H1 (cell line): ENCODE measurements at regions not wholly inside any gene's neighbourhood (a gene's known extent, or its start where the extent isn't known, plus 50 kb on each side); places are given as distances from the start of the nearest gene placed in this dataset.

ENCODE experiments used
- CTCF ChIA-PET: fragments of 300-600 bp; sonication (Branson Sonifier 250); formaldehyde crosslinking; loops from one replicate; lab custom pipeline; 2021; ENCODE audit not compliant: partially characterized antibody; lab: Charles Lee
- POLR2A ChIA-PET: fragments of 300-600 bp; sonication (Branson Sonifier 250); formaldehyde crosslinking; loops from one replicate; lab custom pipeline; 2021; ENCODE audit warnings: inconsistent platforms; ENCODE audit not compliant: partially characterized antibody; lab: Charles Lee
- DNase-seq, 2 experiments: peaks; one replicate each; pipeline versions ENCODE4 v3.0.0 to v3.0.0-alpha.2; 2010 to 2022; ENCODE audit warnings: low spot score in 2 of 2, low read depth in 1 of 2, mixed read lengths in 1 of 2
- FAIRE-seq: peaks from 2 replicates; lab custom pipeline; 2011; peaks lifted over from hg19 to GRCh38; lab: Jason Lieb, UNC
- H2AFZ ChIP-seq: 2 replicates; pipeline ENCODE4 v1.8.1; 2012; ENCODE audit warnings: low read length, inconsistent platforms
- H2AK5ac ChIP-seq: 2 replicates; pipeline ENCODE4 v1.6.1; 2013; ENCODE audit warnings: low read depth, low read length
- H2BK120ac ChIP-seq: replicated peaks from 2 replicates; pipeline ENCODE3; 2013; ENCODE audit warnings: low read depth, low read length, inconsistent platforms
- H2BK12ac ChIP-seq: 2 replicates; pipeline ENCODE4 v1.6.1; 2013; ENCODE audit warnings: low read depth, low read length
- H2BK15ac ChIP-seq: 2 replicates; pipeline ENCODE4 v1.6.1; 2013; ENCODE audit warnings: low read length
- H2BK20ac ChIP-seq: 2 replicates; pipeline ENCODE4 v1.6.1; 2013; ENCODE audit warnings: low read length
- H2BK5ac ChIP-seq: 2 replicates; pipeline ENCODE4 v1.6.1; 2013; ENCODE audit warnings: low read depth, low read length
- H3K14ac ChIP-seq: 2 replicates; pipeline ENCODE4 v1.6.1; 2013; ENCODE audit warnings: inconsistent platforms; ENCODE audit not compliant: insufficient read length
- H3K18ac ChIP-seq: 2 replicates; pipeline ENCODE4 v1.6.1; 2013; ENCODE audit warnings: low read length; ENCODE audit errors: extremely low read depth
- H3K23ac ChIP-seq: 2 replicates; pipeline ENCODE4 v1.6.1; 2013; ENCODE audit warnings: inconsistent platforms; ENCODE audit not compliant: insufficient read length
- H3K23me2 ChIP-seq: 2 replicates; pipeline ENCODE4 v1.6.1; 2013; ENCODE audit warnings: low read depth, low read length
- H3K27ac ChIP-seq: 2 replicates; pipeline ENCODE4 v1.6.1; 2011; ENCODE audit warnings: low read depth, low read length, inconsistent platforms
- H3K27me3 ChIP-seq, 4 experiments: replicated peaks in 1 of 4; 1 replicate in 1 of 4; 2 replicates in 3 of 4; pipeline versions ENCODE4 v1.6.1 to v1.8.1; 2011 to 2013; ENCODE audit warnings: low read length in 3 of 4, mild to moderate bottlenecking in 3 of 4, inconsistent platforms in 2 of 4, mixed read lengths in 2 of 4, moderate library complexity in 1 of 4; ENCODE audit not compliant: control insufficient read depth in 3 of 4, insufficient read depth in 3 of 4; ENCODE audit errors: extremely low read depth in 1 of 4
- H3K36me3 ChIP-seq, 4 experiments: 2 replicates each; pipeline versions ENCODE4 v1.6.1 to v1.8.1; 2011 to 2013; ENCODE audit warnings: mild to moderate bottlenecking in 4 of 4, low read length in 3 of 4, moderate library complexity in 2 of 4, control low read depth in 1 of 4, inconsistent platforms in 1 of 4; ENCODE audit not compliant: insufficient read depth in 4 of 4, control insufficient read depth in 2 of 4
- H3K4ac ChIP-seq: replicated peaks from 2 replicates; pipeline ENCODE3; 2013; ENCODE audit warnings: low read length, low read depth, mixed read lengths, inconsistent platforms; ENCODE audit not compliant: insufficient read length
- H3K4me1 ChIP-seq, 4 experiments: replicated peaks in 1 of 4; 1 replicate in 1 of 4; 2 replicates in 3 of 4; pipeline versions ENCODE4 v1.6.1 to v1.8.1; 2011 to 2013; ENCODE audit warnings: low read length in 3 of 4, inconsistent platforms in 2 of 4, mixed read lengths in 1 of 4; ENCODE audit not compliant: insufficient read depth in 4 of 4, control insufficient read depth in 3 of 4
- H3K4me2 ChIP-seq, 2 experiments: 2 replicates each; pipeline versions ENCODE4 v1.6.1 to v1.8.1; 2011 to 2013; ENCODE audit warnings: low read depth in 2 of 2, low read length in 2 of 2, control low read depth in 1 of 2, inconsistent platforms in 1 of 2, mild to moderate bottlenecking in 1 of 2; ENCODE audit not compliant: insufficient read depth in 1 of 2
- H3K4me3 ChIP-seq, 4 experiments: fragments of 200-600, 300-600 bp in 1 of 4; sonication (generic), shearing (Covaris generic), sonication (Bioruptor Twin) in 1 of 4; 2 replicates each; pipeline versions ENCODE4 v1.5.1 to v1.8.1; 2011 to 2016; ENCODE audit warnings: low read length in 4 of 4, low read depth in 3 of 4, control low read depth in 2 of 4, inconsistent platforms in 2 of 4, mild to moderate bottlenecking in 2 of 4, mixed read lengths in 1 of 4, moderate library complexity in 1 of 4; ENCODE audit not compliant: insufficient read depth in 2 of 4; ENCODE audit errors: extremely low read depth in 1 of 4
- H3K56ac ChIP-seq: replicated peaks from 2 replicates; pipeline ENCODE3; 2013; ENCODE audit warnings: low read depth, mild to moderate bottlenecking, mixed read lengths, low read length, inconsistent platforms; ENCODE audit not compliant: insufficient read length
- H3K79me1 ChIP-seq: 2 replicates; pipeline ENCODE4 v1.6.1; 2013; ENCODE audit warnings: low read depth, low read length, control low read depth
- H3K79me2 ChIP-seq, 2 experiments: 2 replicates each; pipeline versions ENCODE4 v1.6.1 to v1.8.1; 2012 to 2013; ENCODE audit warnings: low read length in 2 of 2, mild to moderate bottlenecking in 2 of 2, inconsistent platforms in 1 of 2; ENCODE audit not compliant: insufficient read depth in 2 of 2, control insufficient read depth in 1 of 2
- H3K9ac ChIP-seq, 4 experiments: replicated peaks in 1 of 4; 1 replicate in 1 of 4; 2 replicates in 3 of 4; pipeline versions ENCODE4 v1.6.1 to v1.8.1; 2011 to 2013; ENCODE audit warnings: low read depth in 3 of 4, low read length in 3 of 4, control low read depth in 2 of 4, mild to moderate bottlenecking in 2 of 4, moderate library complexity in 2 of 4, inconsistent platforms in 1 of 4; ENCODE audit errors: extremely low read depth in 1 of 4
- H3K9me3 ChIP-seq, 2 experiments: 2 replicates each; pipeline versions ENCODE4 v1.6.1 to v1.8.1; 2012 to 2013; ENCODE audit warnings: mild to moderate bottlenecking in 2 of 2, moderate library complexity in 2 of 2, control low read depth in 1 of 2, inconsistent platforms in 1 of 2, low read depth in 1 of 2, low read length in 1 of 2, mixed read lengths in 1 of 2; ENCODE audit not compliant: insufficient read depth in 2 of 2
- H4K20me1 ChIP-seq, 2 experiments: replicated peaks in 1 of 2; 2 replicates each; pipeline versions ENCODE3 to v1.8.1; 2011 to 2013; ENCODE audit warnings: inconsistent platforms in 2 of 2, low read length in 2 of 2, mild to moderate bottlenecking in 1 of 2; ENCODE audit not compliant: insufficient read depth in 2 of 2, control insufficient read depth in 1 of 2
- H4K5ac ChIP-seq: 2 replicates; pipeline ENCODE4 v1.6.1; 2013; ENCODE audit warnings: low read length, low read depth, mixed read lengths, inconsistent platforms; ENCODE audit not compliant: insufficient read length
- H4K8ac ChIP-seq: 2 replicates; pipeline ENCODE4 v1.8.0; 2013; ENCODE audit warnings: mild to moderate bottlenecking, moderate library complexity, low read length, inconsistent platforms; ENCODE audit not compliant: insufficient read depth; ENCODE audit errors: extremely low read depth
- H4K91ac ChIP-seq: replicated peaks from 2 replicates; pipeline ENCODE3; 2013; ENCODE audit warnings: low read length, mixed read lengths, inconsistent platforms; ENCODE audit not compliant: insufficient read length
- ASH2L ChIP-seq: fragments of 200-600, 300-600 bp; sonication (generic); IDR thresholded peaks from one replicate; pipeline ENCODE4 v1.7.1; 2017; ENCODE audit warnings: low read length
- EZH2 ChIP-seq: fragments of 200-600 bp; sonication (generic); IDR thresholded peaks from 2 replicates; pipeline ENCODE4 v1.7.1; 2012; ENCODE audit warnings: low read depth, mild to moderate bottlenecking, moderate library complexity, low read length, inconsistent platforms; ENCODE audit not compliant: severe bottlenecking
- MAFK ChIP-seq: IDR thresholded peaks from 2 replicates; pipeline ENCODE4 v1.6.1; 2012; ENCODE audit warnings: low read depth, mild to moderate bottlenecking, improper control_type of control experiment, low read length
- RNF2 ChIP-seq: fragments of 200-900, 300-1000 bp; sonication (generic); IDR thresholded peaks from 2 replicates; pipeline ENCODE4 v1.7.1; 2016; ENCODE audit warnings: borderline replicate concordance, low read depth, mild to moderate bottlenecking, antibody characterized with exemption, low read length; ENCODE audit not compliant: poor library complexity, severe bottlenecking; ENCODE audit errors: missing control alignments
- SUZ12 ChIP-seq: fragments of 200-600 bp; sonication (generic); IDR thresholded peaks from 2 replicates; pipeline ENCODE4 v1.6.1; 2012; ENCODE audit warnings: mild to moderate bottlenecking, inconsistent platforms, low read length, moderate library complexity, mixed read lengths
- WGBS, 2 experiments: shearing (Covaris generic) in 1 of 2; methylation state at CpG; one replicate each; pipeline versions ENCODE4 v1.1.6 to v1.1.7; 2013 to 2015; ENCODE audit warnings: low lambda C conversion rate in 2 of 2, mixed read lengths in 2 of 2, inconsistent platforms in 1 of 2, low coverage in 1 of 2, missing lambda C conversion rate in 1 of 2; ENCODE audit not compliant: insufficient replicate concordance in 2 of 2, insufficient coverage in 1 of 2, insufficient read length in 1 of 2; ENCODE audit errors: extremely low coverage in 1 of 2, missing lambda C conversion rate in 1 of 2; 5-methylcytosine and 5-hydroxymethylcytosine counted together

- no peaks in the 10 kb centered on the region for H3K9me3 ChIP-seq
- H3K18ac ChIP-seq = 0 out of 2 replicates have a peak overlapping the region, but pooled peaks have one; percentile 13
- no peak for TF ChIP-seq ASH2L
- no peak for TF ChIP-seq MAFK
- TF ChIP-seq RNF2 = no peak
- TF ChIP-seq EZH2 = no peak
- TF ChIP-seq SUZ12 = no peak
- no peaks in the 10 kb centered on the region for H3K79me2 ChIP-seq
- peak overlapping the region; percentile 34; the same call in 1 of the 2 replicates for H2BK15ac ChIP-seq
- ChIA-PET CTCF (interaction anchor here (0.8 to 1.0 kb wide), 2 partner anchors 14 to 98 kb away, joined by 3 to 4 read pairs; no protein-coding TSS in a partner anchor), POLR2A (interaction anchor here (0.6 to 1.6 kb wide), 2 partner anchors 31 to 1302 kb away, joined by 3 to 10 read pairs; no protein-coding TSS in a partner anchor)
- no peaks in the 10 kb centered on the region for H3K36me3 ChIP-seq
- H4K91ac ChIP-seq = no peak overlapping the region
- no peak overlapping the region for H3K4me3 ChIP-seq
- H3K23ac ChIP-seq = no peak overlapping the region
- H3K4me1 ChIP-seq = peaks cover 0 to 17% (median 14%) of the 10 kb centered on the region in 4 experiments; a peak in 4 of 7 replicates
- no peak for FAIRE-seq
- no peak overlapping the region for H3K27ac ChIP-seq
- H2BK5ac ChIP-seq = 0 out of 2 replicates have a peak overlapping the region, but pooled peaks have one; percentile 38
- no peak overlapping the region for H3K56ac ChIP-seq
- H2BK12ac ChIP-seq = peak overlapping the region; percentile 62; the same call in 1 of the 2 replicates
- 75% methylated on average over 3 of the region's 3 CpGs; no CpG with 5 or more reads in 1 of the 2 experiments for WGBS, 2 experiments
- H2BK20ac ChIP-seq = peak overlapping the region; percentile 52
- H3K27me3 ChIP-seq = no peaks in the 10 kb centered on the region
- no peak overlapping the region for H3K9ac ChIP-seq
- peak overlapping the region; percentile 12 for H2BK120ac ChIP-seq
- no peak overlapping the region for H4K5ac ChIP-seq
- no peak overlapping the region for H3K4ac ChIP-seq
- DNase-seq = no peak
- H3K4me2 ChIP-seq = no peak overlapping the region
- H2AK5ac ChIP-seq = no peak overlapping the region
- H3K79me1 ChIP-seq = no peaks in the 10 kb centered on the region
- no peak overlapping the region for H4K8ac ChIP-seq
- no peaks in the 10 kb centered on the region for H4K20me1 ChIP-seq
- no peak overlapping the region for H3K14ac ChIP-seq
- H3K23me2 ChIP-seq = no peaks in the 10 kb centered on the region
- peak overlapping the region; percentile 83 for H2AFZ ChIP-seq
These were observed 498.2 kb downstream of the PYDC2 start for GRCh38 chr3:191958980-191959671.
